ENCODE measurements at regions not wholly inside any gene's neighbourhood (a gene's known extent, or its start where the extent isn't known, plus 50 kb on each side); places are given as distances from the start of the nearest gene placed in this dataset.

DNA sequence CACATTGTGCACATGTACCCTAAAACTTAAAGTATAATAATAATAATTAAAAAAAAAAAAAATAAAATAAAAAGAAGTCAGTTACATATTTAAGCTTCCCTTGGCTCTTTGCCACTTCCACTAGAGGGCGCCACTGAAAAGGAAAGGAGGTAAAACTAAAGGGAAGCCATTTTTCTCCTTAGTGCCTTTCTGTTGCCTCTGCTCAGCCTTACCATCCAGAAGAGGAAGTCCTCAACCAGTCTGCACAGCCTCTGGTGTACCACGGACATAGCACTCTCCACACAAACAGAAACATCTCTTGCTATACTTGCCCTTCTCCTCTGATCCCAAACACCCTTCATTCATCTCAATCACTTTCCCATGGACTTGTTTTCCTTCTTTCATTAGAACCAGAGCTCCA lies 169.0 kb upstream of the EEA1 start:
- TF ChIP-seq POLR2A (IDR thresholded peaks at IDR 0.05): no peak
- TF ChIP-seq, protein P1, sequence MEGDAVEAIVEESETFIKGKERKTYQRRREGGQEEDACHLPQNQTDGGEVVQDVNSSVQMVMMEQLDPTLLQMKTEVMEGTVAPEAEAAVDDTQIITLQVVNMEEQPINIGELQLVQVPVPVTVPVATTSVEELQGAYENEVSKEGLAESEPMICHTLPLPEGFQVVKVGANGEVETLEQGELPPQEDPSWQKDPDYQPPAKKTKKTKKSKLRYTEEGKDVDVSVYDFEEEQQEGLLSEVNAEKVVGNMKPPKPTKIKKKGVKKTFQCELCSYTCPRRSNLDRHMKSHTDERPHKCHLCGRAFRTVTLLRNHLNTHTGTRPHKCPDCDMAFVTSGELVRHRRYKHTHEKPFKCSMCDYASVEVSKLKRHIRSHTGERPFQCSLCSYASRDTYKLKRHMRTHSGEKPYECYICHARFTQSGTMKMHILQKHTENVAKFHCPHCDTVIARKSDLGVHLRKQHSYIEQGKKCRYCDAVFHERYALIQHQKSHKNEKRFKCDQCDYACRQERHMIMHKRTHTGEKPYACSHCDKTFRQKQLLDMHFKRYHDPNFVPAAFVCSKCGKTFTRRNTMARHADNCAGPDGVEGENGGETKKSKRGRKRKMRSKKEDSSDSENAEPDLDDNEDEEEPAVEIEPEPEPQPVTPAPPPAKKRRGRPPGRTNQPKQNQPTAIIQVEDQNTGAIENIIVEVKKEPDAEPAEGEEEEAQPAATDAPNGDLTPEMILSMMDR (IDR thresholded peaks at IDR 0.05): peak; percentile 14 to 65 (median 33)

All from tibial nerve (tissue), 3 donors.